BJ (cell line): ENCODE measurements at regions not wholly inside any gene's neighbourhood (a gene's known extent, or its start where the extent isn't known, plus 50 kb on each side); places are given as distances from the start of the nearest gene placed in this dataset.

Experiments used
- CTCF ChIA-PET: fragments of 350-600 bp; formaldehyde crosslinking; extraction: SDS; loops from one replicate; lab custom pipeline; 2021; ENCODE audit warnings: antibody characterized with exemption, inconsistent platforms; lab: Yijun Ruan, JAX
- POLR2A ChIA-PET: fragments of 300-600 bp; sonication (Branson Sonifier 250); formaldehyde crosslinking; extraction: SDS; loops from one replicate; lab custom pipeline; 2021; ENCODE audit warnings: antibody characterized with exemption; lab: Charles Lee
- DNase-seq: peaks from one replicate; pipeline ENCODE4 v3.0.0-alpha.2; 2011; ENCODE audit warnings: low read depth
- H3K27me3 ChIP-seq: 2 replicates; pipeline ENCODE4 v1.6.0; 2011; ENCODE audit warnings: low read length; ENCODE audit not compliant: control insufficient read depth, insufficient read depth
- H3K36me3 ChIP-seq: 2 replicates; pipeline ENCODE4 v1.5.1; 2011; ENCODE audit warnings: low read length; ENCODE audit not compliant: control insufficient read depth, insufficient read depth
- H3K4me3 ChIP-seq: 2 replicates; pipeline ENCODE4 v1.5.1; 2011; ENCODE audit warnings: low read depth, mild to moderate bottlenecking, control low read depth, low read length
- TF ChIP-seq, protein P1 (sequence below): IDR thresholded peaks from 2 replicates; pipeline ENCODE4 v1.5.1; 2011; ENCODE audit warnings: low read depth, mild to moderate bottlenecking, control low read depth, inconsistent platforms, low read length, moderate library complexity; ENCODE audit not compliant: insufficient read depth

- H3K27me3 ChIP-seq = no peaks in the 10 kb centered on the region
- ChIA-PET POLR2A (no interaction called here), CTCF (interaction anchor here (0.6 to 7.0 kb wide), 17 partner anchors 9 to 874 kb away, joined by 3 to 68 read pairs (median 8); partner anchors contain the start of gene RUSC2)
- no peak overlapping the region for H3K4me3 ChIP-seq
- peaks cover 38% of the 10 kb centered on the region for H3K36me3 ChIP-seq
- no peak for DNase-seq
- TF ChIP-seq, protein P1, sequence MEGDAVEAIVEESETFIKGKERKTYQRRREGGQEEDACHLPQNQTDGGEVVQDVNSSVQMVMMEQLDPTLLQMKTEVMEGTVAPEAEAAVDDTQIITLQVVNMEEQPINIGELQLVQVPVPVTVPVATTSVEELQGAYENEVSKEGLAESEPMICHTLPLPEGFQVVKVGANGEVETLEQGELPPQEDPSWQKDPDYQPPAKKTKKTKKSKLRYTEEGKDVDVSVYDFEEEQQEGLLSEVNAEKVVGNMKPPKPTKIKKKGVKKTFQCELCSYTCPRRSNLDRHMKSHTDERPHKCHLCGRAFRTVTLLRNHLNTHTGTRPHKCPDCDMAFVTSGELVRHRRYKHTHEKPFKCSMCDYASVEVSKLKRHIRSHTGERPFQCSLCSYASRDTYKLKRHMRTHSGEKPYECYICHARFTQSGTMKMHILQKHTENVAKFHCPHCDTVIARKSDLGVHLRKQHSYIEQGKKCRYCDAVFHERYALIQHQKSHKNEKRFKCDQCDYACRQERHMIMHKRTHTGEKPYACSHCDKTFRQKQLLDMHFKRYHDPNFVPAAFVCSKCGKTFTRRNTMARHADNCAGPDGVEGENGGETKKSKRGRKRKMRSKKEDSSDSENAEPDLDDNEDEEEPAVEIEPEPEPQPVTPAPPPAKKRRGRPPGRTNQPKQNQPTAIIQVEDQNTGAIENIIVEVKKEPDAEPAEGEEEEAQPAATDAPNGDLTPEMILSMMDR = no peak
Observed at GRCh38 chr9:35552376-35552775, 52.7 kb upstream of the TESK1 start.

- TF ChIP-seq, protein P1 = no peak
- no peak for DNase-seq
- peaks cover 39% of the 10 kb centered on the region for H3K36me3 ChIP-seq
- ChIA-PET POLR2A (no interaction called here), CTCF (interaction anchor here (0.5 to 7.0 kb wide), 28 partner anchors 9 to 875 kb away, joined by 3 to 68 read pairs (median 6); partner anchors contain the start of genes ATOSB and RUSC2)
- no peak overlapping the region for H3K4me3 ChIP-seq
- no peaks in the 10 kb centered on the region for H3K27me3 ChIP-seq
Observed at GRCh38 chr9:35552837-35553236, 52.2 kb upstream of the TESK1 start.

DNA sequence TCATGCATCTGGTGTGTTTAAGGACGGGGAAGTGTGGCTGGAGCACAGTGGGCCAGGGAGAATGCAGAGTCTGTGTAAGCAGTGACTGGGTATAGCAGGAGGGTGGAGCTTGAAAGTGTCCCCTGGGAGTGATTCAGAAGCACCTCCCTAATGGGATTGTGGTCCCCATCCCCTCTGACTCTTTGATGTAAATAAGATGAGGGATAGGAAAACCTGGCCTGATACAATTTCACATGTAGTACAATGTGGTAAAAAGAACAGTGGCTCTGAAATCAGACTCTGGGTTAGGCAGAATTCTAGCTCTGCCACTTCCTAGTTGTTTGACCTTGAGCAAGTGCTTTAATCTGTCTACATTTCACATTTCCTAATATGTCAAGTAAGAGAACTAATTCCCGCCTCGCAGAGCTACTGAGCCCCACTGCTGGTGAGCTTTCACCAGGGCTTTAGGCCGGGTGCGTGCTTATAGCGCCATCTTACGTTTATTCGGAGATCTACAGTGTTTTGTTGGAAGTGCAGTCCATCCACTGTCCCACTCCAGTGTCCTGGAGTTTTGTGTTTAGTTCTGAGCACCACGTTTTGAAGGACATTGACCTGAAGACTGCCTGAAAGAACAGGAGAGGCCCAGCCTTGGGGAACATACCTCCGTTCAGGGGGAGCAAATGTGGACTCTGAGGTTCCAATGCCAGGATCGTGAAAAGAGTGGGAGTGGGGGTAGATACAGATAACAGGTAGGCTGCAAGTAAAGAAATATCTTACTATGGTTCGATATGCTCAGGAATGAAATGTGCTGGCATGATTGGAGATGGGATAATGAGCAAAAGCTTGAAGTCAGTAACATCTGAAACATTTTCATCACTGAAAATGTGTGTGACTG lies 51.2 kb upstream of the TESK1 start:
- CTCF ChIA-PET = interaction anchor here (0.6 to 7.0 kb wide), 40 partner anchors 8 to 443 kb away, joined by 3 to 68 read pairs (median 5); partner anchors contain the start of genes CCDC107, RMRP and RUSC2
- DNase-seq = no peak
- POLR2A ChIA-PET = interaction anchor here (0.5 kb wide), 1 partner anchor 521 kb away, joined by 3 read pairs; no protein-coding TSS in a partner anchor
- H3K27me3 ChIP-seq = no peaks in the 10 kb centered on the region
- peaks cover 40% of the 10 kb centered on the region for H3K36me3 ChIP-seq
- no peak overlapping the region for H3K4me3 ChIP-seq
- TF ChIP-seq, protein P1 = peak; percentile 85

DNA sequence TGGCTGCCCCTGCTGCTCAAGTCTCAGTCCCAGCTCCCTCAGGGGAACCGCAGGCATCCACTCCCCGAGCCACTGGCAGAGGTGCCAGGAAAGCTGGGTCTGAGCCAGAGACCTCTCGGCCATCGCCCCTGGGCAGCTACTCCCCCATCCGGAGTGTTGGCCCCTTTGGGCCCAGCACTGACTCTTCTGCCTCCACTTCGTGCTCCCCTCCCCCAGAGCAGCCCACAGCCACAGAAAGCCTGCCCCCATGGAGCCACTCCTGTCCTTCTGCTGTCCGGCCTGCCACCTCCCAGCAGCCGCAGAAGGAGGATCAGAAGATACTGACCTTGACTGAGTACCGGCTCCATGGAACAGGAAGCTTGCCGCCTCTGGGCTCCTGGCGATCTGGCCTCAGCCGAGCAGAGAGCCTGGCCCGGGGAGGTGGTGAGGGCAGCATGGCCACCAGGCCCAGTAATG lies 49.8 kb upstream of the TESK1 start:
- Histone ChIP-seq H3K36me3 (peaks cover 49% of the 10 kb centered on the region), H3K27me3 (no peaks in the 10 kb centered on the region), H3K4me3 (no peak overlapping the region)
- TF ChIP-seq, protein P1 = no peak
- ChIA-PET POLR2A (no interaction called here), CTCF (interaction anchor here (1.3 to 7.0 kb wide), 7 partner anchors 12 to 76 kb away, joined by 3 to 68 read pairs (median 23); partner anchors contain the start of gene RUSC2)
- DNase-seq = no peak
